BLaER1 (cell line): ENCODE measurements at regions not wholly inside any gene's neighbourhood (a gene's known extent, or its start where the extent isn't known, plus 50 kb on each side); places are given as distances from the start of the nearest gene placed in this dataset.
"Not testable (repeated sequence)": the region's sequence is repeated elsewhere in the genome, so short reads cannot be mapped to it uniquely, and the experiment has no call there.

Experiments used
- H3K27ac ChIP-seq: shearing (Covaris generic); formaldehyde crosslinking; 2 replicates; pipeline ENCODE4 v1.8.1; 2022
- H3K27me3 ChIP-seq: shearing (Covaris generic); formaldehyde crosslinking; 2 replicates; pipeline ENCODE4 v1.8.1; 2022
- H3K36me3 ChIP-seq: shearing (Covaris generic); formaldehyde crosslinking; 2 replicates; pipeline ENCODE4 v1.8.1; 2022
- H3K4me1 ChIP-seq: shearing (Covaris generic); formaldehyde crosslinking; 2 replicates; pipeline ENCODE4 v1.8.1; 2022
- H3K4me2 ChIP-seq: shearing (Covaris generic); formaldehyde crosslinking; 2 replicates; pipeline ENCODE4 v1.8.1; 2022
- H3K4me3 ChIP-seq: shearing (Covaris generic); formaldehyde crosslinking; 2 replicates; pipeline ENCODE4 v1.8.1; 2022
- H3K9ac ChIP-seq: shearing (Covaris generic); formaldehyde crosslinking; 2 replicates; pipeline ENCODE4 v1.8.1; 2022
- H3K9me3 ChIP-seq: shearing (Covaris generic); formaldehyde crosslinking; 2 replicates; pipeline ENCODE4 v1.8.1; 2022
- H4K20me1 ChIP-seq: shearing (Covaris generic); formaldehyde crosslinking; 2 replicates; pipeline ENCODE4 v1.8.1; 2022
- Cebpa-rat ChIP-seq: shearing (Covaris generic); IDR thresholded peaks from 2 replicates; pipeline ENCODE4 v1.8.1; 2022

DNA sequence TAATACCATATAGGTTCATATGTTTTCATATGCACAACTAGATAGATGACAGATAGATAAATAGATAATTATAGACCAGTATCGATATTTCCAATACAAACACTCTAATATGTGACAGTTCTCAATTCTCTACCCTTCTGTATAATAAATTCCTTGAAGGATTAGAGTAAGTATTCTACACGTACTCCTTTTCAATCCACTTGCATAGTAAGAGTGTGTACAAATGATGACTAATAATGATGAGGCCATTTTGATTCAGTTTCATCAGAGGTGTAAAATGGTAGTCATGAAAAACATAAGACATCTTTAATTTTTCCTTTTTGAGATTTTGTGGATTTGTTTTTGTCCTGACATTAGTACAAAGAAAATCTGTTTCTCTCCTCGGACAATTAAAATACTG, 188.3 kb upstream of the WSB1 start:
- no peaks in the 10 kb centered on the region for H4K20me1 ChIP-seq
- no peaks in the 10 kb centered on the region for H3K4me1 ChIP-seq
- no peak for TF ChIP-seq Cebpa-rat
- H3K27ac ChIP-seq = no peak overlapping the region
- no peak overlapping the region for H3K4me3 ChIP-seq
- H3K4me2 ChIP-seq = no peak overlapping the region
- H3K36me3 ChIP-seq = no peaks in the 10 kb centered on the region
- no peaks in the 10 kb centered on the region for H3K9me3 ChIP-seq
- H3K27me3 ChIP-seq = no peaks in the 10 kb centered on the region
- no peak overlapping the region for H3K9ac ChIP-seq

GRCh38 chr17:27106347-27106981, 187.4 kb upstream of the WSB1 start:
- Histone ChIP-seq H3K27me3 (no peaks in the 10 kb centered on the region), H4K20me1 (no peaks in the 10 kb centered on the region), H3K9ac (no peak overlapping the region), H3K9me3 (no peaks in the 10 kb centered on the region), H3K4me1 (no peaks in the 10 kb centered on the region), H3K4me3 (no peak overlapping the region), H3K27ac (no peak overlapping the region), H3K4me2 (no peak overlapping the region), H3K36me3 (no peaks in the 10 kb centered on the region)
- no peak for TF ChIP-seq Cebpa-rat

DNA sequence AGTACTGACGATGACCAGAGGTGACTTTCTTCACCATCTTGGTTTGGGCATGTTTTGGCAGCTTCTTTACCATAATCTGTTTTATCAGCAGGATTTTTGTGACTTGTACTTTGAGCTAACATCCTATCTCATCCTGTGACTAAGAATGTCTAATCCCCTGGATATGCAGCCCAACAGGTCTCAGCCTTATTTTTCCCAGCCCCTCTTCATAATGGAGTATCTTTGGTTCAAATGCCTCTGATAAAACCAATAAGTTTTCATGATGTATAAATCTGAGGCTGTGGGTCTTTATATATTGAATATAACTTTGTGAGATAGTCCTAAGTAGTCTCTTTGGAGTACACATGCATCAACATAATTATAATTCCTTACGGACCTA, 186.9 kb upstream of the WSB1 start:
- Histone ChIP-seq H3K27me3 (no peaks in the 10 kb centered on the region), H3K27ac (no peak overlapping the region), H4K20me1 (no peaks in the 10 kb centered on the region), H3K36me3 (no peaks in the 10 kb centered on the region), H3K9ac (no peak overlapping the region), H3K4me3 (no peak overlapping the region), H3K4me1 (no peaks in the 10 kb centered on the region), H3K9me3 (no peaks in the 10 kb centered on the region), H3K4me2 (no peak overlapping the region)
- no peak for TF ChIP-seq Cebpa-rat

- not testable (repeated sequence) for H3K9me3 ChIP-seq, H3K27ac ChIP-seq, H3K4me1 ChIP-seq, H3K4me2 ChIP-seq, H3K36me3 ChIP-seq, H3K27me3 ChIP-seq, H4K20me1 ChIP-seq, H3K4me3 ChIP-seq, H3K9ac ChIP-seq
Observed at GRCh38 chr17:27107386-27108328, 186.3 kb upstream of the WSB1 start.

DNA sequence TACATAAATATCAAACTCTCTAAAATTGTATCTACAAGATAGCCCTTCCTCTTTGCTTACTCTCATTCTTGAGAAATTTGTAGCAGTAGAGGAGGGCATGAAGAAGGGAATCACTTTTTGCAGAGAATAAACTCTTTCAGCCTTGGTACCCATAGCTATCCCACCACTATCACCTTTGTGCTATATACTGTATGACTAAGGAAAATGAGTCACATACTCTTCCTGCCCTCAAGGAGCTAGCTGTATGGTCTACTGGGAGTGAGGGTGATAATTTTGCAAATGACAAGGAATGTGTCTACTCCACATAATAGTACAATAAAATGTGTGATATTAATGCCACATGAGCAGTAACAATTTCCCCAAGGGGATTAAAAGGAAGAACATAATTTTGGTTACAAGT, 184.6 kb upstream of the WSB1 start:
- TF ChIP-seq Cebpa-rat = no peak
- Histone ChIP-seq H3K9ac (no peak overlapping the region), H3K9me3 (no peaks in the 10 kb centered on the region), H3K27ac (no peak overlapping the region), H3K4me2 (no peak overlapping the region), H4K20me1 (no peaks in the 10 kb centered on the region), H3K36me3 (no peaks in the 10 kb centered on the region), H3K4me3 (no peak overlapping the region), H3K4me1 (no peaks in the 10 kb centered on the region), H3K27me3 (no peaks in the 10 kb centered on the region)

GRCh38 chr17:27153005-27153404, 140.9 kb upstream of the WSB1 start:
- Histone ChIP-seq H3K4me3 (no peak overlapping the region), H3K4me2 (no peak overlapping the region), H3K9me3 (0 out of 2 replicates have a peak, but pooled peaks cover 8% of the 10 kb centered on the region), H3K27me3 (no peaks in the 10 kb centered on the region), H3K27ac (no peak overlapping the region), H4K20me1 (no peaks in the 10 kb centered on the region), H3K9ac (no peak overlapping the region), H3K36me3 (no peaks in the 10 kb centered on the region), H3K4me1 (no peaks in the 10 kb centered on the region)
- TF ChIP-seq Cebpa-rat = no peak

- TF ChIP-seq Cebpa-rat = no peak
- H3K4me1 ChIP-seq = no peaks in the 10 kb centered on the region
- H3K27ac ChIP-seq = no peak overlapping the region
- 0 out of 2 replicates have a peak, but pooled peaks cover 8% of the 10 kb centered on the region for H3K9me3 ChIP-seq
- no peaks in the 10 kb centered on the region for H4K20me1 ChIP-seq
- no peak overlapping the region for H3K4me3 ChIP-seq
- no peak overlapping the region for H3K4me2 ChIP-seq
- H3K36me3 ChIP-seq = no peaks in the 10 kb centered on the region
- no peak overlapping the region for H3K9ac ChIP-seq
- no peaks in the 10 kb centered on the region for H3K27me3 ChIP-seq
Observed at GRCh38 chr17:27155866-27156265, 138.0 kb upstream of the WSB1 start.

DNA sequence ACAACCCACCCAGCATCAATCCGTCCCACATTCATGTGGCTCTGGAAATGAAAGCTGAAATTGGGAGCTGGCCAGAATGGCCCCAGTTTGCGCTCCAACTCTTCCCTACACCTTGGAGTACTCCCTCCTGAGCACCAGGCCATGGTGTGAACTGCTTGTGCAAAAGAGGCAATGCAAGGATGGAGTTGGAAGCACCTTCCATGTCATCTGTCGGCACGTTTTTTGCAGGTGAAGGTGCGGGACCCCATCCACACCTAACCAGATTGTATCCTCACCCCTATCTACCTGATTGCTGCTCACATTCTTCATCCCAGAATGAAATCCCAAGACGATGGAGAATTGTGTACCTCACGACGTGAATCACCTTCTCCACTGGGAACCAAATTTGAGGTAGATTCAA, 136.6 kb upstream of the WSB1 start:
- H3K4me1 ChIP-seq = no peaks in the 10 kb centered on the region
- no peak overlapping the region for H3K27ac ChIP-seq
- 0 out of 2 replicates have a peak, but pooled peaks cover 8% of the 10 kb centered on the region for H3K9me3 ChIP-seq
- H3K4me2 ChIP-seq = no peak overlapping the region
- H3K4me3 ChIP-seq = no peak overlapping the region
- H4K20me1 ChIP-seq = no peaks in the 10 kb centered on the region
- no peaks in the 10 kb centered on the region for H3K36me3 ChIP-seq
- no peak for TF ChIP-seq Cebpa-rat
- no peaks in the 10 kb centered on the region for H3K27me3 ChIP-seq
- no peak overlapping the region for H3K9ac ChIP-seq

- Histone ChIP-seq H3K27ac (no peak overlapping the region), H3K9ac (no peak overlapping the region), H3K36me3 (no peaks in the 10 kb centered on the region), H3K9me3 (0 out of 2 replicates have a peak, but pooled peaks cover 8% of the 10 kb centered on the region), H3K4me1 (no peaks in the 10 kb centered on the region), H4K20me1 (no peaks in the 10 kb centered on the region), H3K4me3 (no peak overlapping the region), H3K27me3 (no peaks in the 10 kb centered on the region), H3K4me2 (no peak overlapping the region)
- no peak for TF ChIP-seq Cebpa-rat
Observed at GRCh38 chr17:27157898-27158297, 136.0 kb upstream of the WSB1 start.

- H4K20me1 ChIP-seq = no peaks in the 10 kb centered on the region
- TF ChIP-seq Cebpa-rat = no peak
- no peak overlapping the region for H3K27ac ChIP-seq
- no peaks in the 10 kb centered on the region for H3K4me1 ChIP-seq
- 0 out of 2 replicates have a peak, but pooled peaks cover 6% of the 10 kb centered on the region for H3K9me3 ChIP-seq
- no peaks in the 10 kb centered on the region for H3K27me3 ChIP-seq
- no peak overlapping the region for H3K9ac ChIP-seq
- no peaks in the 10 kb centered on the region for H3K36me3 ChIP-seq
- no peak overlapping the region for H3K4me3 ChIP-seq
- no peak overlapping the region for H3K4me2 ChIP-seq
Observed at GRCh38 chr17:27158382-27158781, 135.5 kb upstream of the WSB1 start.
